GM12875 (cell line): ENCODE measurements at regions not wholly inside any gene's neighbourhood (a gene's known extent, or its start where the extent isn't known, plus 50 kb on each side); places are given as distances from the start of the nearest gene placed in this dataset.
"Not testable (repeated sequence)": the region's sequence is repeated elsewhere in the genome, so short reads cannot be mapped to it uniquely, and the experiment has no call there.

Source experiments
- H3K4me3 ChIP-seq: one replicate; pipeline ENCODE4 v1.5.1; 2011; ENCODE audit warnings: low read depth, low read length, control low read depth
- CTCF ChIP-seq: IDR thresholded peaks from 2 replicates; pipeline ENCODE4 v1.5.1; 2011; ENCODE audit warnings: low read depth, mild to moderate bottlenecking, control low read depth, inconsistent platforms, low read length, moderate library complexity, borderline replicate concordance; ENCODE audit not compliant: insufficient read depth

GRCh38 chr12:131383741-131384543 lies 326.9 kb upstream of the SFSWAP start:
- no peak for TF ChIP-seq CTCF
- H3K4me3 ChIP-seq = no peak overlapping the region

GRCh38 chr12:131384544-131384855 lies 326.4 kb upstream of the SFSWAP start:
- H3K4me3 ChIP-seq = no peak overlapping the region
- no peak for TF ChIP-seq CTCF

DNA sequence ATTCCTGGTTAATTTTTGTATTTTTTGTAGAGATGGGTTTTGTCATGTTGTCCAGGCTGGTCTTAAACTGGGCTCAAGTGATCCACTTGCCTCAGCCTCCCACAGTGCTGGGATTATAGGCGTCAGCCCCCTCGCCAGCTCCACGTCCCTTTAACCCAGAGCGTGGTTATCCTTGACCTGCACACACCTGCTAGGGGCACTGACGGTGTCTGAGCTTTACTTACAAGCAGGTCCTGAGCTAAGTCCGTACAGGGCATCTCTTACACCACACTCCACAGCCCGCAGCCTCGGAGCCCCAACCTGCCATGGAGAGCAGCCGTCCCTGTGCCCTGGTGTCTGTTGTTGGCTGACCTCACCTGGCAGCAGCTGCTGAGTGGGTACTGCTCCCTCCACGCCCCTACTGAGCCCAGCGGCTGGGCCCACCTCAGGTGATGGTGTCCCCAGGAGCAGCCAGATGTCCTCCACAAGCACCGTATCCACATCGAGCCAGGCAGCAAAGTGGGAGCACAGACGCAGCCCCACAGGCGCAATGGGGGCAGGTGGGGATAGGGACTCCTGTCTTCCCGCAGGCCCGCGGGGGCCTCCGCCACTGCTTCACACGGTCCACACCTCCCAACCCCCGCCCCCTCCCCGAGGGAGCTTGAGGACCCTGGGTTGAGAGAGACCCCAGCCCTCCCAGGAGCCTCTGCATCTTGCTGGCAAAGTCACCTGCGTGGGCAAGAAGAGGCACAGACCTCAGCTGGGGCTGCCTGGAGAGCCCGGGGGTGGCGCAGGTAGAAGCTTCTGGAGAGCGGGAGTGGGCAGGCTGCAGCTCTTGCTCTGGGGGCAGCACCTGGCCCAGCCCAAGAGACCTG lies 325.4 kb upstream of the SFSWAP start:
- TF ChIP-seq CTCF = no peak
- H3K4me3 ChIP-seq = no peak overlapping the region

DNA sequence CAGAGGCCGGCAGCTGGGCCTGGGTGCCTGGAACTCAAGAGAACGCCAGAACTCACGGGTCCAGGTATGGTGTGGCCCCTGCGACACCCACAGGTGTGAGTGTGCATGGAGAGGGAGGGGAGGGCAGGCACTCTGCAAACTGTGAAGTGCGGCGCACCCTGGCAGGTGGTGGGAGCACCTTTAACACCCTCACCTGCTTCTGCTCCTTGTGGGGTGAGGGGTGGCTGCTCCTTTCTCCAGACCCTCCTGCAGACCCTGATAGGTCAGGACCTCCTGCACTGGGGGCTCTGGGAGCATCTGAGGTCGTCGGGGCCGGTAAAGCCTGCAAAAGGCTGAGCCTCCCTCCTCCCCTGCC lies 324.7 kb upstream of the SFSWAP start:
- no peak overlapping the region for H3K4me3 ChIP-seq
- TF ChIP-seq CTCF = no peak

DNA sequence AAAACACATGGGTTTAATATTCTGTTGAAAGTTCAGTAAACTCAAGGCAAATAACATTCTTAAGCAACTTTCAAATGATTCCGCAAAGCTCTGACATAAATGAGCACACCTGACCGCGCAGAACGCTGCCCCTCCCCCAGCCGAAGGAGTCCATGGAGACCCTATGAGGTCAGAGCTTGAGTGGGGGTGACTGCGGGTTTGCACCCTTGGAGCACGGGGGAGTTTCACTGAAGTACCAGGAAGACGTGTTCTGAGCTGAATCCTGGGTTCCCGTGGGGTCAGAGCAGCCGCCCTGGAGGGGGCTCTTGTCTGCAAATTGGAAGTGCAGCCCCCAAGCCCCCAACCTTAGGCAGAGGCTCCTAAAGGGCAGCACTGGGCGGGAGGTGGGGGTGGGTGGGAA lies 324.1 kb upstream of the SFSWAP start:
- no peak overlapping the region for H3K4me3 ChIP-seq
- TF ChIP-seq CTCF = no peak

DNA sequence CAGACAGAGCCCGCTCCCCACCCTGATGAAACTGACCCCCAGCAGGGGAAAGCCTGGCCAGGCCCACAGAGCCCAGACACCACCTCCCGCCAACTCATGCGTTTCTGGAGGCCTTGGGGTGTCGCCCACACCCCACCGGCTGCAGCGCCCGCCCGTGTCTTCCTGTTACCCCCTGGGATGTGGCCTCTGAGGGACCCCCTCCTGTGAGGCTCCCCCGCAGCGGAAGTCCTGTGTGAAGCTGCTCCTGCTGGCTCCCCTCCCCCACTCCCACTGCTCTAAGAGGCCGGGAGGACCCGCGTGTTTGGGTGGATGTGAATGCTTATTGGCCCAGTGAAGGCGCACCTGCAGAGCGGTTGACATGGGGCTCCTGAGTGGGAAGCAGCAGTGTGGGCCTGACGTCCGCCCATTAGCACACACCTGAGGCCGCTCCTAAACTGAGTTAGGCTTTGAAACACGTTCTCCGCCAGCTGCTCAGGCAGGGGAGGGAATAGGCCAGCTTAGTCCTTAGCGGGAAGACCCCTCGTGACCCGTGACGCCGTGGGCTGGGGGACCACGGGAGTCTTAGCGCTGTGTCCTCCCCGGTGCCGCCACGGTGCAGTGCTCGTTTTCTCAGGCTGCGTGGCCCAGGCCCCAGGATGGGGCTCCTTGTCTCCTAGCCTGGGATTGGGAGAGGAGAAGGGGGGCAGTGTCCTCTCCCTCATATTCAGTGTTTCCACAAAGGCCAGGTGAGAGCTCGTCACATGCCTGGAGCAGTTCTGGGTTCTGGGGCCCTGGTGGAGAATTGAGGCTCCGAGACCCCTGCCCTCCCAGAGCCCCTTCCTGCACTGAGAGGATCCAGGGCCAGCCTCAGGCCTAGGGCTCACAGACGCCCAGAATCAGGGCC lies 323.4 kb upstream of the SFSWAP start:
- no peak for TF ChIP-seq CTCF
- no peak overlapping the region for H3K4me3 ChIP-seq

DNA sequence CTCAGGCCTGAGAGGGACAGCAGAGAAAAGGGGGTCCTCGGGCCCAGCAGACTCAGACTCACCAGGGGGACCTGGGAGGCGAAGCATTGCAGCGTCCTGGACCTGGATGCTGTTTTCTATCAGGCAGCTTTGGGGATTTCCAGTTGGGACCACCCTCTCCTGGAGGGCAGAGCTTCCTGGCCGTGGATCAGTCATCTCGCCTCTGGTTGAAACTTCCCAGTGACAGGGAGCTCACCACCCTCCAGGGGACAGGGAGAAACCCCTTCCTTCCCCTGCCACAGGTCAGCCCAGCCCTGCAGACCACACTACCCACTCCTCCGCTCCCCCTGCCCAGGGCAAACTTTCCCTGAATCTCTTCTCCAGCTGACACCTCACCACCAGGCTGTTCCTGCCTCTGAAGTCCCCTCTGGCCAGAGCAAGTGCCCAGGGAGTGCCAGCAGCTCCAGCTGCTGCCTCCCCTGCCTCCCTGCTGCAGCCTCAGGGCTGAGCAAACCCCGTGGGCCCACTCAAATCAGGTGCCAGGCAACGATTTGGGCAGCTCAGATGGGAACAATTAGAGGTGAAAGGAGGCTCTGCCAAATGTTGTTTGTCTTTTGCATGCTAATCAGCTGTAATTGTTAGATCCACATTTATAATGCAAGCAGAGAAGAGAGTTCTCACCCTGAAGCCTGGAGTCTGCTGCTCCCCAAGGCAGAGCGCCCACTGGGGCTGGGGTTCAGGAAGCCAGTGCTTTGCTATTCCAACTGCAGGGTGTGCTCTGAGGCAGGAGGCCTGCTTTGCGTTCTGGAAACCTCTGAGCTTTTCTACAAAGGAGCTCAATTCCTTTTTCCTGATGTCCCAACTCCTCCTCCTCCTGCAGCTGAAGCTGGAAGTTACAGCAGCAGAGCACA lies 322.5 kb upstream of the SFSWAP start:
- not testable (repeated sequence) for H3K4me3 ChIP-seq
